Caco-2 (cell line): ENCODE measurements at regions not wholly inside any gene's neighbourhood (a gene's known extent, or its start where the extent isn't known, plus 50 kb on each side); places are given as distances from the start of the nearest gene placed in this dataset.
A peak's percentile ranks its signal among the peaks of the same experiment; 100 is the strongest.
"Not testable (repeated sequence)": the region's sequence is repeated elsewhere in the genome, so short reads cannot be mapped to it uniquely, and the experiment has no call there.

Source experiments
- BruUV-seq: library from RNA; stranded (reverse); fragments of 400-500 nt; replicated peaks from 2 replicates; lab custom pipeline; 2021; lab: Mats Ljungman, UMichigan
- CTCF ChIA-PET: fragments of 300-600 bp; sonication (Branson Sonifier 250); formaldehyde crosslinking; loops from one replicate; lab custom pipeline; 2022; ENCODE audit warnings: antibody characterized with exemption; lab: Charles Lee
- POLR2A ChIA-PET: fragments of 300-600 bp; sonication (Branson Sonifier 250); formaldehyde crosslinking; loops from one replicate; lab custom pipeline; 2022; ENCODE audit warnings: antibody characterized with exemption; lab: Charles Lee
- DNase-seq, 2 experiments: peaks; one replicate each; pipeline versions ENCODE4 v3.0.0 to v3.0.0-alpha.2; 2020 to 2022
- H3K27me3 ChIP-seq: replicated peaks from 2 replicates; pipeline ENCODE4 v1.6.0; 2011; ENCODE audit warnings: low read length; ENCODE audit not compliant: control insufficient read depth, insufficient read depth
- H3K36me3 ChIP-seq: 2 replicates; pipeline ENCODE4 v1.5.1; 2011; ENCODE audit warnings: low read length; ENCODE audit not compliant: control insufficient read depth, insufficient read depth
- H3K4me1 ChIP-seq: fragments of 250-450 bp; sonication (Bioruptor Pico); 2 replicates; pipeline ENCODE4 v1.5.1; 2020; ENCODE audit warnings: mild to moderate bottlenecking
- H3K4me3 ChIP-seq: 2 replicates; pipeline ENCODE4 v1.5.1; 2011; ENCODE audit warnings: low read depth, mild to moderate bottlenecking, control low read depth, low read length
- H3K9me3 ChIP-seq: fragments of 250-450 bp; sonication (Bioruptor Pico); 2 replicates; pipeline ENCODE4 v1.5.1; 2020; ENCODE audit warnings: mild to moderate bottlenecking, moderate library complexity
- H3K27ac Mint-ChIP-seq: one replicate; pipeline ENCODE4 v1.8.0; 2022; ENCODE audit warnings: mixed read lengths; ENCODE audit not compliant: unreplicated experiment
- H3K27me3 Mint-ChIP-seq: one replicate; pipeline ENCODE4 v1.8.0; 2022; ENCODE audit warnings: mixed read lengths; ENCODE audit not compliant: insufficient read depth, unreplicated experiment
- H3K36me3 Mint-ChIP-seq: one replicate; pipeline ENCODE4 v1.8.0; 2022; ENCODE audit warnings: mild to moderate bottlenecking, mixed read lengths; ENCODE audit not compliant: insufficient read depth, unreplicated experiment
- H3K4me1 Mint-ChIP-seq: one replicate; pipeline ENCODE4 v1.8.0; 2022; ENCODE audit warnings: low read depth, mixed read lengths; ENCODE audit not compliant: unreplicated experiment
- H3K4me3 Mint-ChIP-seq: one replicate; pipeline ENCODE4 v1.8.0; 2022; ENCODE audit warnings: mild to moderate bottlenecking, moderate library complexity, mixed read lengths; ENCODE audit not compliant: unreplicated experiment
- H3K9me3 Mint-ChIP-seq: one replicate; pipeline ENCODE4 v1.8.0; 2022; ENCODE audit warnings: mixed read lengths; ENCODE audit not compliant: unreplicated experiment
- intact Hi-C: fragments of 100-400 bp; cut with micrococcal nuclease; formaldehyde crosslinking; loops from one replicate; pipeline ENCODE4 v1.10.0; 2022; ENCODE audit not compliant: unreplicated experiment
- TF ChIP-seq, protein P1 (sequence below), 2 experiments: fragments of 200-600 bp in 1 of 2; IDR thresholded peaks; 1 replicate in 1 of 2; 2 replicates in 1 of 2; pipeline versions ENCODE4 v1.5.1 to v1.8.0; 2011 to 2022; ENCODE audit warnings: antibody characterized with exemption in 1 of 2, control low read depth in 1 of 2, inconsistent platforms in 1 of 2, low read depth in 1 of 2, low read length in 1 of 2, mild to moderate bottlenecking in 1 of 2, moderate library complexity in 1 of 2; ENCODE audit not compliant: insufficient read depth in 1 of 2, severe bottlenecking in 1 of 2, unreplicated experiment in 1 of 2

DNA sequence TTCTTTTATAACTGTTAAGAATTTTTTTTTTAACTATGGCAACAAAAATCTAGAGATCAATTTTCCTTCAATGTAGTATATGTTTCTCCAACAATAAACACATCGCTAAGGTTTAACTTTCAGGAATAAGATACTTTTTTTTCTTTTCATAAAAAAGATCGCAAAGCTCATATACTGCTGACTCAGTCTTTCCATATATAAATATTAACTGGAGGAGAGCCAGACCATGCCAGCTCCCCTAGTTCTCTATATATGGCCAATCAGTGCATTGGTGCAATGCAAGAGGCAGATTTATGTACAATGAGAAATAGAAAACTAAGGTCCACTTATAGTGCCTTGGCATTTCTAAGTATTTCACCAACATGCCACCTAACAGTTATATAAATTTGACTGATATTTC, 89.2 kb upstream of the GAS1 start:
- BruUV-seq = no TSS peak
- Histone ChIP-seq H3K9me3 (no peaks in the 10 kb centered on the region), H3K27me3 (no peaks in the 10 kb centered on the region), H3K4me1 (no peaks in the 10 kb centered on the region), H3K4me3 (no peak overlapping the region), H3K36me3 (no peaks in the 10 kb centered on the region)
- Mint-ChIP-seq H3K4me1 (no peaks in the 10 kb centered on the region), H3K36me3 (no peaks in the 10 kb centered on the region), H3K9me3 (no peaks in the 10 kb centered on the region), H3K4me3 (no peak overlapping the region), H3K27me3 (no peaks in the 10 kb centered on the region), H3K27ac (no peak overlapping the region)
- POLR2A ChIA-PET = no interaction called here
- DNase-seq = no peak
- intact Hi-C loops = no loop called here
- CTCF ChIA-PET = no interaction called here
- TF ChIP-seq, protein P1, sequence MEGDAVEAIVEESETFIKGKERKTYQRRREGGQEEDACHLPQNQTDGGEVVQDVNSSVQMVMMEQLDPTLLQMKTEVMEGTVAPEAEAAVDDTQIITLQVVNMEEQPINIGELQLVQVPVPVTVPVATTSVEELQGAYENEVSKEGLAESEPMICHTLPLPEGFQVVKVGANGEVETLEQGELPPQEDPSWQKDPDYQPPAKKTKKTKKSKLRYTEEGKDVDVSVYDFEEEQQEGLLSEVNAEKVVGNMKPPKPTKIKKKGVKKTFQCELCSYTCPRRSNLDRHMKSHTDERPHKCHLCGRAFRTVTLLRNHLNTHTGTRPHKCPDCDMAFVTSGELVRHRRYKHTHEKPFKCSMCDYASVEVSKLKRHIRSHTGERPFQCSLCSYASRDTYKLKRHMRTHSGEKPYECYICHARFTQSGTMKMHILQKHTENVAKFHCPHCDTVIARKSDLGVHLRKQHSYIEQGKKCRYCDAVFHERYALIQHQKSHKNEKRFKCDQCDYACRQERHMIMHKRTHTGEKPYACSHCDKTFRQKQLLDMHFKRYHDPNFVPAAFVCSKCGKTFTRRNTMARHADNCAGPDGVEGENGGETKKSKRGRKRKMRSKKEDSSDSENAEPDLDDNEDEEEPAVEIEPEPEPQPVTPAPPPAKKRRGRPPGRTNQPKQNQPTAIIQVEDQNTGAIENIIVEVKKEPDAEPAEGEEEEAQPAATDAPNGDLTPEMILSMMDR (IDR thresholded peaks at IDR 0.05; ENCODE audit: insufficient read depth in 1 of 2, low read depth in 1 of 2, low read length in 1 of 2, severe bottlenecking in 1 of 2, unreplicated experiment in 1 of 2) = no peak

DNA sequence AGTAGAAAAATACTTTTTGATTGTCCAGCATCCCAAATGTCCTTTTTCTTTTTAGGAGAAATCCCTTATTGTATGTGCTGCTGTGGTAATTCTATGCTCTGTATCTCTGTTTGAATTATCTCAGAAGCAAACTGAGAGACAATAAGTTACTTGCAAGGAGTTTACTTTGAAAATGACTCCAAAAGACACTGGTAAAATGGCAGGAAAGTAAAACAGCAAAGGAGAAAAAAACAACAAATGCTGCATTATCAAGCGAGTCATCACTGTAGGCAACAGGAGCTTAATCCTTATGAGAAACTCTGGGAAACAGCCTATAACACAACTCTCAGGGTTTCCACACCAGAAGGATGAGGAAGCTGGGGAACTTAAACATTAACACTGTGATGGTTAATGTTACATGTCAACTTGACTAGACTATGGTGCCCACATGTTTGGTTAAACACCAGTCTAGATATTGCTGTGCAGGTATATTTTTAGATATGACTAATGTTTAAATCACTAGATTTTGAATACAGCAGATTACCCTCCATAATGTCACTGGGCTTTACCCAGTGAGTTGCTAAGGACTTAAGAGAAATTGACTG, 92.6 kb upstream of the GAS1 start:
- Mint-ChIP-seq H3K27ac (no peak overlapping the region), H3K9me3 (no peaks in the 10 kb centered on the region), H3K4me1 (no peaks in the 10 kb centered on the region), H3K27me3 (no peaks in the 10 kb centered on the region), H3K4me3 (no peak overlapping the region), H3K36me3 (no peaks in the 10 kb centered on the region)
- intact Hi-C loops = no loop called here
- H3K4me1 ChIP-seq = no peaks in the 10 kb centered on the region
- no peak overlapping the region for H3K4me3 ChIP-seq
- TF ChIP-seq, protein P1 (IDR thresholded peaks at IDR 0.05; ENCODE audit: insufficient read depth in 1 of 2, low read depth in 1 of 2, low read length in 1 of 2, severe bottlenecking in 1 of 2, unreplicated experiment in 1 of 2) = no peak
- H3K27me3 ChIP-seq = no peaks in the 10 kb centered on the region
- H3K36me3 ChIP-seq = no peaks in the 10 kb centered on the region
- no TSS peak for BruUV-seq
- ChIA-PET CTCF (no interaction called here), POLR2A (no interaction called here)
- no peaks in the 10 kb centered on the region for H3K9me3 ChIP-seq
- DNase-seq = no peak

DNA sequence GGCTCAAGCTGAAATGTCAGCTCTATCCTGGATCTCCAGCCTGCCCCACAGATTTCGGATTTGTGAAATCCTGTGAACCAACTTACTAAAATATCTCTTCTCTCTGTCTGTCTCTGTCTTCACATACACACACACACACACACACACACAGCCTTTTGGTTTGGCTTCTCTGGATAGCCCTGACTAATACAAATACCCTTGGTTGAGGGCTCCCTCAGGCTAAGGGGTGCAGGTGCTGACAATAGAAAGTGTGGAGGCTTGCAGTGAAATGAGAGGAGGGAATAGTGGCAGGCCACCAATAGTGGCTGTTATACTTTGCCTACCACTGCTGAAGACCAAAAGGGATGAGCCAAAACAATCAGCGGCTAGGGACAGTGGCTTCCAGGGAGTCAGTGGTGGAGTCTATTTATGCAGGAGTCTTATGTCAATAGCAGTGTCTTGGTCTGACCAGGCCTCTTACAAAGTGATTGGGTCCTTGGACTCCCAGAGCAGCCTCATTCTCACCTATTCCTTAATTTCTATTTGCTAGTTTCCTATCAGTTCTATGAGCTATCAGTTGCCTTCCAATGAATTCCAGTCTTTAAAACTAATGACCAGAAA, 93.2 kb upstream of the GAS1 start:
- Mint-ChIP-seq H3K36me3 (no peaks in the 10 kb centered on the region), H3K27me3 (no peaks in the 10 kb centered on the region), H3K9me3 (no peaks in the 10 kb centered on the region), H3K4me1 (no peaks in the 10 kb centered on the region), H3K27ac (no peak overlapping the region), H3K4me3 (peak overlapping the region; percentile 86)
- BruUV-seq = no TSS peak
- Histone ChIP-seq H3K9me3 (no peaks in the 10 kb centered on the region), H3K4me1 (no peaks in the 10 kb centered on the region), H3K27me3 (no peaks in the 10 kb centered on the region), H3K36me3 (no peaks in the 10 kb centered on the region), H3K4me3 (no peak overlapping the region)
- POLR2A ChIA-PET = no interaction called here
- TF ChIP-seq, protein P1 (IDR thresholded peaks at IDR 0.05; ENCODE audit: insufficient read depth in 1 of 2, low read depth in 1 of 2, low read length in 1 of 2, severe bottlenecking in 1 of 2, unreplicated experiment in 1 of 2) = no peak
- no peak for DNase-seq
- intact Hi-C loops = no loop called here
- CTCF ChIA-PET = no interaction called here

DNA sequence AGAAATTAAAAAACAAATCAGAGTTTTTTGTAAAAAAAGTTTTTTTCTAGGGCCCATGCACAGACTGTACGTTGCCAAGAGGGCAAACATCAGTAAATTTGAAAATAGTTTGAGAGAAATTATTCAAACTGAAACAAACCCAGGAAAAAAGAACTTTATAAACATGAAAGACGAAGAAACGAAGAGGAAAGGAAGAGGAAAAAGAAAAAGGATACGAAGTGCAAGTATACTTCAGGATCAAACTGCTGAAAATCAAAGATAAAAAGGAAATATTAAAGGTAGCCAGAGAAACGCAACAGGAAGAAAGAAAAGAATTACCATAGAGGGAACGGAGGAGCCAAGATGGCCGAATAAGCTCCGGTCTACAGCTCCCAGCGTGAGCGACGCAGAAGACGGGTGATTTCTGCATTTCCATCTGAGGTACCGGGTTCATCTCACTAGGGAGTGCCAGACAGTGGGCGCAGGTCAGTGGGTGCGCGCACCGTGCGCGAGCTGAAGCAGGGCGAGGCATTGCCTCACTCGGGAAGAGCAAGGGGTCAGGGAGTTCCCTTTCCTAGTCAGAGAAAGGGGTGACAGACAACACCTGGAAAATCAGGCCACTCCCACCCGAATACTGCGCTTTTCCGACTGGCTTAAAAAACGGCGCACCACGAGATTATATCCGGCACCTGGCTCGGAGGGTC, 94.4 kb upstream of the GAS1 start:
- peak; percentile 34 to 58 for DNase-seq
- H3K9me3 ChIP-seq, H3K9me3 Mint-ChIP-seq, POLR2A ChIA-PET, H3K36me3 Mint-ChIP-seq, BruUV-seq, H3K27me3 ChIP-seq, H3K36me3 ChIP-seq, H3K27me3 Mint-ChIP-seq, intact Hi-C loops, H3K4me1 ChIP-seq, CTCF ChIA-PET, H3K4me1 Mint-ChIP-seq: not testable (repeated sequence)
- Mint-ChIP-seq H3K27ac (peak overlapping the region; percentile 95), H3K4me3 (peak overlapping the region; percentile 86)
- H3K4me3 ChIP-seq = peak overlapping the region; percentile 34
